Ascending aorta (tissue), 2 donors: ENCODE measurements at regions not wholly inside any gene's neighbourhood (a gene's known extent, or its start where the extent isn't known, plus 50 kb on each side); places are given as distances from the start of the nearest gene placed in this dataset.
A peak's percentile ranks its signal among the peaks of the same experiment; 100 is the strongest.

ENCODE experiments used
- DNase-seq, 2 donors: peaks; one replicate each; pipeline ENCODE4 v3.0.0-alpha.2; 2019; ENCODE audit warnings: low spot score in 2 of 2
- H3K27ac ChIP-seq, 2 donors: fragments of 200-600 bp; sonication (generic); one replicate each; pipeline ENCODE4 v1.5.1; 2016 to 2017; ENCODE audit warnings: mild to moderate bottlenecking in 1 of 2
- H3K27me3 ChIP-seq: fragments of 200-600 bp; sonication (generic); one replicate; pipeline ENCODE4 v1.5.1; 2017
- H3K36me3 ChIP-seq, 2 donors: fragments of 200-600 bp; sonication (generic); one replicate each; pipeline ENCODE4 v1.5.1; 2016
- H3K4me1 ChIP-seq, 2 donors: fragments of 200-600 bp; sonication (generic); one replicate each; pipeline ENCODE4 v1.5.1; 2016 to 2017; ENCODE audit warnings: mild to moderate bottlenecking in 1 of 2
- H3K4me3 ChIP-seq, 2 donors: fragments of 200-600 bp; sonication (generic); one replicate each; pipeline ENCODE4 v1.5.1; 2016 to 2017; ENCODE audit warnings: mild to moderate bottlenecking in 1 of 2
- H3K9me3 ChIP-seq, 2 donors: fragments of 200-600 bp; sonication (generic); one replicate each; pipeline ENCODE4 v1.5.1; 2016
- intact Hi-C: fragments of 100-400 bp; cut with DNase I; formaldehyde crosslinking; loops from one replicate; pipeline ENCODE4 v1.15.1; 2023
- TF ChIP-seq, protein P1 (sequence below), 3 experiments: fragments of 200-600 bp in 2 of 3; fragments of 450-650 bp in 1 of 3; sonication (generic) in 2 of 3; IDR thresholded peaks; one replicate each; pipeline ENCODE4 v1.5.1; 2016 to 2019; ENCODE audit warnings: antibody characterized with exemption in 3 of 3, mild to moderate bottlenecking in 1 of 3, moderate library complexity in 1 of 3

DNA sequence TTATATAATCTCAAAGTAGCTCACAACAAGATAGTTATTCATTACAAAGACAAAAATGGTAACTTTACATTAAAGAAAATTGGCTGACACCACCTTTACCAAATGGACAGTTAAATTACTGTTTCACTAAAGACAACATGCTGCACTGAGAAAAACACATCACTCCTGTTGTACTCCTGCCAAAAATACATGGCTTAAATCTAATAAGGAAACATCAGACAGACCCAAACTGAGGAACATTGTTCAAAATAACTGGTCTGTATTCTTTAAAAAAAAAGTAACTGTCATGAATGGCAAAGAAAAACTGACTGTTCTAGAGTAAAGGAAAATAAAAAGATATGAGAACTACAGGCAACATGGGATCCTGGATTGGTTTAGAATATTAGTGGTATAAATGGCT is 151.3 kb upstream of the DCN start:
- no peaks in the 10 kb centered on the region for H3K27me3 ChIP-seq
- no peaks in the 10 kb centered on the region for H3K4me1 ChIP-seq
- TF ChIP-seq, protein P1, sequence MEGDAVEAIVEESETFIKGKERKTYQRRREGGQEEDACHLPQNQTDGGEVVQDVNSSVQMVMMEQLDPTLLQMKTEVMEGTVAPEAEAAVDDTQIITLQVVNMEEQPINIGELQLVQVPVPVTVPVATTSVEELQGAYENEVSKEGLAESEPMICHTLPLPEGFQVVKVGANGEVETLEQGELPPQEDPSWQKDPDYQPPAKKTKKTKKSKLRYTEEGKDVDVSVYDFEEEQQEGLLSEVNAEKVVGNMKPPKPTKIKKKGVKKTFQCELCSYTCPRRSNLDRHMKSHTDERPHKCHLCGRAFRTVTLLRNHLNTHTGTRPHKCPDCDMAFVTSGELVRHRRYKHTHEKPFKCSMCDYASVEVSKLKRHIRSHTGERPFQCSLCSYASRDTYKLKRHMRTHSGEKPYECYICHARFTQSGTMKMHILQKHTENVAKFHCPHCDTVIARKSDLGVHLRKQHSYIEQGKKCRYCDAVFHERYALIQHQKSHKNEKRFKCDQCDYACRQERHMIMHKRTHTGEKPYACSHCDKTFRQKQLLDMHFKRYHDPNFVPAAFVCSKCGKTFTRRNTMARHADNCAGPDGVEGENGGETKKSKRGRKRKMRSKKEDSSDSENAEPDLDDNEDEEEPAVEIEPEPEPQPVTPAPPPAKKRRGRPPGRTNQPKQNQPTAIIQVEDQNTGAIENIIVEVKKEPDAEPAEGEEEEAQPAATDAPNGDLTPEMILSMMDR (IDR thresholded peaks at IDR 0.05) = no peak
- H3K27ac ChIP-seq = no peak overlapping the region
- no peak for DNase-seq
- intact Hi-C loops = no loop called here
- no peaks in the 10 kb centered on the region for H3K36me3 ChIP-seq
- no peak overlapping the region for H3K4me3 ChIP-seq
- H3K9me3 ChIP-seq = no peaks in the 10 kb centered on the region

DNA sequence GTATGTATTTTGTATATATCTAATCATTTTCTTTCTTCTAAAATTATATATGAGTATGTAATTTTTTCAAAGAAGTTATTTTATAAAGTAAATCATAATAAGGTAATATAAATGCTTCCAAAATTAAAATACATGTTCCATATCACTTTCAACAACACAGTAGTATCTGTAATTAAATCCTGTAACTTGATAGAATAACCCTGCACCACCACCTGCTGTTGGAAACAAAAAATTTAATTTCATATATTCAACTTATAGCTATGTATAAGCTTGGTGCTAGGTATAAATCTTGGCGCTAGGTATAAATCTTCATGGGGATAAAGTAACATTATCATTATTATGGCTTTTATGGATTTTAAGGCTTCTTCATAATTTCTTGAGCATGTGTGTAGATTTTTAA is 149.7 kb upstream of the DCN start:
- Histone ChIP-seq H3K4me1 (no peaks in the 10 kb centered on the region), H3K27ac (no peak overlapping the region), H3K36me3 (no peaks in the 10 kb centered on the region), H3K9me3 (no peaks in the 10 kb centered on the region), H3K27me3 (no peaks in the 10 kb centered on the region), H3K4me3 (no peak overlapping the region)
- DNase-seq = no peak
- intact Hi-C loops = no loop called here
- TF ChIP-seq, protein P1 (IDR thresholded peaks at IDR 0.05) = peak in 1 of 3 experiments; percentile 20

DNA sequence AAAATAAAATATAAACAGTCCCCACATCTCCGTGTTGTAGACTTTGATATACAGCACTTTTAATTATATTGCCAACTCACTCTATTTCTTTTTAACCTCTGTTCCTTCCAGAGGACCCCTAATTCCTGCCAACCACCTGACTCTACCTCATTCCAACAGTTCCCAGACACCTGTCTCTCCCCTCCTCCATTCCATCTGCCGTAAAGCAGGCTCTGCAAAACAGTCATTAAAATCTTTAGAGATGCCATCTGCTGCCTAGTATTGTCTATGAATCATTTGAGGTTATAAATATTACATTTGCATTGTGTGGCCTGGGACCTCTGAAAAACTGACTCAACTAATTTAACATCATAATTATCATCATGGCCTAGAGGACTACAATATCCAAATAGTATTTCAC is 148.8 kb upstream of the DCN start:
- Histone ChIP-seq H3K4me3 (no peak overlapping the region), H3K27me3 (no peaks in the 10 kb centered on the region), H3K4me1 (peaks cover 0 to 3% of the 10 kb centered on the region in 2 donors), H3K27ac (no peak overlapping the region), H3K36me3 (no peaks in the 10 kb centered on the region), H3K9me3 (no peaks in the 10 kb centered on the region)
- intact Hi-C loops = no loop called here
- DNase-seq = no peak
- TF ChIP-seq, protein P1 (IDR thresholded peaks at IDR 0.05) = no peak

DNA sequence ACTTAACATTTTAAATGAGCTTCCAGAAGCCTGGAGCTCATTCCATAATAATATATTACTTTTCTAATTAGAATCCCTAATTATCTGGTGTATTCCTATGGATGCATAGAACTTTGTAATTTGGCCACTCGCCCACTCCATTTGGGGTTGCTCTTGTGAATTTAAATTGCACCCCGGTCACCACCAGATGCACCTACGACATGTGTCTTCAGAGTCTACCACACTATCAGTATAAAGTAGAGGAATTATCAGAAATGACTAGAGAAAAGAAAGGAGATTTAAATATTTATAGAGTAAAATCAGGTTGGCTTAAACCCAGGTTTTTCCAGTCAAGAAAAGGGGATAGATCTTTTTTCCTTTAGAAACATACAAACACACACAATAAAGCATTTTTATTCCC is 145.8 kb upstream of the DCN start:
- Histone ChIP-seq H3K9me3 (no peaks in the 10 kb centered on the region), H3K27ac (no peak overlapping the region), H3K27me3 (no peaks in the 10 kb centered on the region), H3K36me3 (no peaks in the 10 kb centered on the region), H3K4me1 (peaks cover 0 to 3% of the 10 kb centered on the region in 2 donors), H3K4me3 (no peak overlapping the region)
- no peak for DNase-seq
- TF ChIP-seq, protein P1 (IDR thresholded peaks at IDR 0.05) = no peak
- intact Hi-C loops = loop anchor here (5.0 kb wide), 1 partner anchor 351 kb away; no protein-coding TSS in a partner anchor

DNA sequence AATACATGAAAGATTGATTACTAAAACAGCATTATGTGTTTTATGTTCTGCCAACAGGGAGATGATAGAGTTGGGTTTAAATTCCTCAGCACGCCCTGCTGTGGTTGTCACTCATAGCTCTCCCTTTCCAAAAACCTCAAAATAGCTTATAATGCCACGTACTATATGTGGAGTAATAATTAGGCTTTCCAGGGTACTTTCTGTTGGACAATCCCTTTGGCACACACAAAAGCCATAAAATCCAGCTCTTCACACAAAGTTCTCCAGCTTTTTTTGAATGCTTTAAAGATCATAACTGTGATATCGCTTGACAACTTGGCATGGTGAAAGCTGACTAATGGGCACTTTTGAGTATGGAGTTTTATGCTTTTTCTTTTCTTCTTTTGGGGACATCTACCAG is 145.3 kb upstream of the DCN start:
- Histone ChIP-seq H3K27ac (no peak overlapping the region), H3K9me3 (no peaks in the 10 kb centered on the region), H3K4me1 (peaks cover 0 to 3% of the 10 kb centered on the region in 2 donors), H3K4me3 (no peak overlapping the region), H3K27me3 (no peaks in the 10 kb centered on the region), H3K36me3 (no peaks in the 10 kb centered on the region)
- intact Hi-C loops = loop anchor here (5.0 kb wide), 1 partner anchor 351 kb away; no protein-coding TSS in a partner anchor
- DNase-seq = no peak
- TF ChIP-seq, protein P1 (IDR thresholded peaks at IDR 0.05) = no peak

DNA sequence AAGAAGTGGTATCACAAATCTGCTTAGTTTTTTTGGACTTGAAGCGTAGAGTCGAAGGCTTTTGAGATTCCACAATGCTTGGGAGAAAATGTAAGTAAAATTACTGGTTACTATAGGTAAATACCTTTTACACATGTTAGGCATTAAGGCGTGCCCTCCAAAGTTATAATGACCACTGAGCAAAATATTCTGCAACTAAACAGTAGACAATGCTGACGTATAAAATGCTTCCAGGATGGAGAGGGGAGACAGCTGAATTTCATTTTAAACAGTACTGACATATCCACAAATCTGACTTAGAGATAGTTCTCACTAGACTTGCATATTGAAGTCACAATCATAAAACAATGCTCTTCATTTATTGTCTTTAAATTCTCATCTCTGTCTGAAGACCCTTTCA is 144.5 kb upstream of the DCN start:
- Histone ChIP-seq H3K4me3 (peak overlapping the region in 1 of 2 donors; percentile 26), H3K27ac (peak overlapping the region; percentile 8 to 19), H3K4me1 (peaks cover 0 to 3% of the 10 kb centered on the region in 2 donors), H3K9me3 (no peaks in the 10 kb centered on the region), H3K27me3 (no peaks in the 10 kb centered on the region), H3K36me3 (no peaks in the 10 kb centered on the region)
- DNase-seq = no peak
- TF ChIP-seq, protein P1 (IDR thresholded peaks at IDR 0.05) = no peak
- intact Hi-C loops = loop anchor here (5.0 kb wide), 1 partner anchor 350 kb away; no protein-coding TSS in a partner anchor
